ENCODE measurements at regions not wholly inside any gene's neighbourhood (a gene's known extent, or its start where the extent isn't known, plus 50 kb on each side); places are given as distances from the start of the nearest gene placed in this dataset.

GRCh38 chr14:44361083-44361482, 146.0 kb downstream of the FSCB start:
- TF ChIP-seq, protein P1, sequence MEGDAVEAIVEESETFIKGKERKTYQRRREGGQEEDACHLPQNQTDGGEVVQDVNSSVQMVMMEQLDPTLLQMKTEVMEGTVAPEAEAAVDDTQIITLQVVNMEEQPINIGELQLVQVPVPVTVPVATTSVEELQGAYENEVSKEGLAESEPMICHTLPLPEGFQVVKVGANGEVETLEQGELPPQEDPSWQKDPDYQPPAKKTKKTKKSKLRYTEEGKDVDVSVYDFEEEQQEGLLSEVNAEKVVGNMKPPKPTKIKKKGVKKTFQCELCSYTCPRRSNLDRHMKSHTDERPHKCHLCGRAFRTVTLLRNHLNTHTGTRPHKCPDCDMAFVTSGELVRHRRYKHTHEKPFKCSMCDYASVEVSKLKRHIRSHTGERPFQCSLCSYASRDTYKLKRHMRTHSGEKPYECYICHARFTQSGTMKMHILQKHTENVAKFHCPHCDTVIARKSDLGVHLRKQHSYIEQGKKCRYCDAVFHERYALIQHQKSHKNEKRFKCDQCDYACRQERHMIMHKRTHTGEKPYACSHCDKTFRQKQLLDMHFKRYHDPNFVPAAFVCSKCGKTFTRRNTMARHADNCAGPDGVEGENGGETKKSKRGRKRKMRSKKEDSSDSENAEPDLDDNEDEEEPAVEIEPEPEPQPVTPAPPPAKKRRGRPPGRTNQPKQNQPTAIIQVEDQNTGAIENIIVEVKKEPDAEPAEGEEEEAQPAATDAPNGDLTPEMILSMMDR (conservative IDR thresholded peaks at IDR 0.05; ENCODE audit: low read depth, low read length) = no peak
- H3K4me3 ChIP-seq (ENCODE audit: low read depth, low read length) = no peak overlapping the region
- DNase-seq (ENCODE audit: low read depth) = no peak

DNA sequence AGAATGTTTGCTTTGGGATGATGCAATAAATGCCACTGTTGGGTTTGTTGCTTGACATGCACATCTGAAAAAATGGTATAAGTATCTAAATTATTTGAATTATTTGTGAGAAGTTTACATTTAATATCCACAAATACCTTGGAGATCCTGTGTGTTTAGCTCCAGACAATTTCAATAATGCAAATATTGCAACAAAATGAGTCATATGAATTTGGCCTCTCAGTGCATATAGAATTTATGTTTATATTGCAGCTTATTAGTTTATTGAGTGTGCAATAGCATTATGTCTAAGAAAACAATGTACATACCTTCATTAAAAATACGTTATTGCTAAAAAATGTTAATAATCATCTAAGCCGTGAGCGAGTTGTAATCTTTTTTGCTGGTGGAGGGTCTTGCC, 153.3 kb downstream of the FSCB start:
- TF ChIP-seq, protein P1 (conservative IDR thresholded peaks at IDR 0.05; ENCODE audit: low read depth, low read length) = no peak
- no peak overlapping the region for H3K4me3 ChIP-seq (ENCODE audit: low read depth, low read length)
- DNase-seq (ENCODE audit: low read depth) = no peak

DNA sequence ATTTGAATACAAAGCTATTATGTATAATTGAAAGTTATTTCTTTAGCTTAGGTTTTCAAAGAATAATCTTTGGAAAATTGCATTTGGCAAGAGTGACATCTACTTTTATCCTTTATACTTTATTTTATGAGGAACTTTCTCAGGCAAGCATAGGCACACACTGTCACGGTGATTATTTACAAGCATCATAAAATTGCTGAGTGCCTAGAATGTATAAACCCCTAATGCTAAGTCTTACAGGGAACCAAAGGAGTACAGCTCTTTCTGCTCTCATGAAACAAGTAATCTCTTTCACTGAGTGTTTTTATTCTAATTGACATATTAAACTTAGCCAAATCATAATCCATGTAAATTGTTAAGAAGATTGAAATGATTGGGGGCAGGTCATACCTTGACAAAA, 154.9 kb downstream of the FSCB start:
- no peak for DNase-seq (ENCODE audit: low read depth)
- H3K4me3 ChIP-seq (ENCODE audit: low read depth, low read length) = no peak overlapping the region
- TF ChIP-seq, protein P1 (conservative IDR thresholded peaks at IDR 0.05; ENCODE audit: low read depth, low read length) = no peak

DNA sequence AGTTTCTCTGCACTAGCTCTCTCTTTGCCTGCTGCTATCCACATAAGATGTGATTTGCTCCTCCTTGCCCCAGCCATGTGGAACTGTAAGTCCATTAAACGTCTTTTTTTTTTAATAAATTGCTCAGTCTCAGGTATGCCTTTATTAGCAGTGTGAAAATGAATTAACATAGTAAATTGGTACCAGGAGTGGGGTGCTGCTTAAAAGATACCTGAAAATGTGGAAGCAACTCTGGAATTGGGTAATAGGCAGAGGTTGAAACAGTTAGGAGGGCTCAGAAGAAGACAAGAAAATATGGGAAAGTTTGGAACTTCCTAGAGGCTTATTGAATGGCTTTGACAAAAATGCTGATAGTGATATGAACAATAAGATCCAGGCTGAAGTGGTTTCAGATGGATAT, 159.8 kb downstream of the FSCB start:
- no peak overlapping the region for H3K4me3 ChIP-seq (ENCODE audit: low read depth, low read length)
- no peak for DNase-seq (ENCODE audit: low read depth)
- TF ChIP-seq, protein P1 (conservative IDR thresholded peaks at IDR 0.05; ENCODE audit: low read depth, low read length) = no peak

DNA sequence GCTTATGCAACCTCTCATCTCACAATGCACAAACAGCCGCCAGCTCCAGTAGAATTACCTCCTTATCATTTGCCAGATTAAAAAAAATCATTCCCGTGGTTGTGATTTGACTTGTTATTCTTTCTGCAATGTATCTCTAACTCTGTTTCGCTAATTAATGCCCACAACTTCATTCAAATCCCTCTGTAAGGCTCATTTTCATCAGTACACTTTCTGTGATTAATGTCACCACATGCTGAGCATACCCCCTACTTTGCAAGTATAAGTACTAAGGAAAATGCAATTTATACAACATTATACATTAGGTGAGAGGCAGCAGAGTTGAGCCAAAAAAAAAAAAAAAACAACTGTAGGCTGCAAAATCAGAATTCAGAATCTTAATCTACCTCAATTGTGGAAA, 166.0 kb downstream of the FSCB start:
- H3K4me3 ChIP-seq (ENCODE audit: low read depth, low read length) = no peak overlapping the region
- DNase-seq (ENCODE audit: low read depth) = no peak
- TF ChIP-seq, protein P1 (conservative IDR thresholded peaks at IDR 0.05; ENCODE audit: low read depth, low read length) = no peak

GRCh38 chr14:44339862-44340261, 167.2 kb downstream of the FSCB start:
- TF ChIP-seq, protein P1 (conservative IDR thresholded peaks at IDR 0.05; ENCODE audit: low read depth, low read length) = no peak
- DNase-seq (ENCODE audit: low read depth) = no peak

DNA sequence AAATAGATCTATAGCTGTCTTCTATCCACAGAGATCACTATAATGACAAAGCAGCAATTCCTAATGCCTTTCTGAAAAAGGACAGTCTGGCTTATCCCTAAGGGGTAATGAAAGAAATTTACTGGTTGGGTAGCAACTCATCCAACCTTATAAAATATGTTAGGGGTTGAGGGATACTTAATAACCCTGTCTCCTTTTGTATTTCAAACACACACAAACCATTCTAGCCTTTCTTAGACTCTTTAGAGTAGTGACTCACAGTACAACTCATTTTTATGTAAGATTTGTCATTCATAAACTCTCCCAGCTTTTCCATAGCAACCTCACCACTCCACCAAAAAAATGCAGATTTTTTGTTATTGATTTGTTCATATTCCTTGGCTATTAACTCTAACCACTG, 167.9 kb downstream of the FSCB start:
- DNase-seq (ENCODE audit: low read depth) = no peak
- TF ChIP-seq, protein P1 (conservative IDR thresholded peaks at IDR 0.05; ENCODE audit: low read depth, low read length) = no peak
- H3K4me3 ChIP-seq (ENCODE audit: low read depth, low read length) = no peak overlapping the region

More at GRCh38 chr14:44339862-44340261, 167.2 kb downstream of the FSCB start:
- no peak overlapping the region for H3K4me3 ChIP-seq (ENCODE audit: low read depth, low read length)

All from choroid plexus epithelial cell (primary cell).